ENCODE measurements at regions not wholly inside any gene's neighbourhood (a gene's known extent, or its start where the extent isn't known, plus 50 kb on each side); places are given as distances from the start of the nearest gene placed in this dataset.

GRCh38 chr13:78770601-78771000, 111.6 kb upstream of the OBI1 start:
- Histone ChIP-seq H3K9me3 (ENCODE audit: control extremely low read depth in 1 of 3, control insufficient read depth in 2 of 3, insufficient read depth in 1 of 3, low read length in 2 of 3) (no peaks in the 10 kb centered on the region), H3K27ac (ENCODE audit: low read length in 2 of 2) (no peak overlapping the region), H3K4me2 (replicated peaks; ENCODE audit: low read depth, low read length, poor library complexity, severe bottlenecking) (no peak overlapping the region), H3K4me1 (ENCODE audit: control insufficient read depth in 2 of 2, insufficient read depth in 2 of 2, low read length in 2 of 2) (no peaks in the 10 kb centered on the region), H3K4me3 (ENCODE audit: control extremely low read depth in 1 of 5, extremely low read depth in 1 of 5, insufficient read depth in 1 of 5, low read depth in 2 of 5, low read length in 4 of 5) (no peak overlapping the region), H2AFZ (ENCODE audit: insufficient read depth, low read depth, low read length, poor library complexity, severe bottlenecking) (no peak overlapping the region), H4K20me1 (ENCODE audit: control insufficient read depth, insufficient read depth, low read length, poor library complexity, severe bottlenecking) (no peaks in the 10 kb centered on the region), H3K36me3 (replicated peaks in 1 of 2; ENCODE audit: control extremely low read depth in 1 of 2, control insufficient read depth in 1 of 2, extremely low read depth in 1 of 2, insufficient read depth in 2 of 2, low read length in 1 of 2) (no peaks in the 10 kb centered on the region), H3K27me3 (replicated peaks in 1 of 4; ENCODE audit: control extremely low read depth in 1 of 4, control insufficient read depth in 3 of 4, insufficient read depth in 4 of 4, low read length in 3 of 4) (no peaks in the 10 kb centered on the region), H3K79me2 (ENCODE audit: control insufficient read depth, insufficient read depth, low read length) (no peaks in the 10 kb centered on the region), H3K9ac (ENCODE audit: low read length) (no peak overlapping the region)
- no peaks in the 10 kb centered on the region for H3K4me1 Mint-ChIP-seq
- DNase-seq: no peak
- ChIA-PET POLR2A (no interaction called here), CTCF (no interaction called here)
- H3K27ac Mint-ChIP-seq: no peak overlapping the region
- no peak overlapping the region for H3K4me3 Mint-ChIP-seq
- no peak for TF ChIP-seq EZH2 (IDR thresholded peaks at IDR 0.05; ENCODE audit: borderline replicate concordance, insufficient read depth, low read depth, low read length, poor library complexity, severe bottlenecking)
- no peak for TF ChIP-seq CTCF (IDR thresholded peaks at IDR 0.05)
- peaks cover 20% of the 10 kb centered on the region for H3K27me3 Mint-ChIP-seq
- H3K9me3 Mint-ChIP-seq (ENCODE audit: insufficient read depth): no peaks in the 10 kb centered on the region
- ATAC-seq (ENCODE audit: low read depth): no peak
- intact Hi-C loops (cut with micrococcal nuclease): no loop called here
- WGBS (ENCODE audit: insufficient coverage): 100% methylated on average over 1 of the region's 1 CpG

GRCh38 chr13:78768950-78769349, 110.0 kb upstream of the OBI1 start:
- ATAC-seq (ENCODE audit: low read depth) (no peak), DNase-seq (no peak)
- no peak overlapping the region for H3K27ac Mint-ChIP-seq
- H3K9me3 Mint-ChIP-seq (ENCODE audit: insufficient read depth): no peaks in the 10 kb centered on the region
- Histone ChIP-seq H3K27me3 (replicated peaks in 1 of 4; ENCODE audit: control extremely low read depth in 1 of 4, control insufficient read depth in 3 of 4, insufficient read depth in 4 of 4, low read length in 3 of 4) (no peaks in the 10 kb centered on the region), H4K20me1 (ENCODE audit: control insufficient read depth, insufficient read depth, low read length, poor library complexity, severe bottlenecking) (no peaks in the 10 kb centered on the region), H3K4me1 (ENCODE audit: control insufficient read depth in 2 of 2, insufficient read depth in 2 of 2, low read length in 2 of 2) (no peaks in the 10 kb centered on the region), H3K4me2 (replicated peaks; ENCODE audit: low read depth, low read length, poor library complexity, severe bottlenecking) (no peak overlapping the region), H3K9me3 (ENCODE audit: control extremely low read depth in 1 of 3, control insufficient read depth in 2 of 3, insufficient read depth in 1 of 3, low read length in 2 of 3) (no peaks in the 10 kb centered on the region), H3K36me3 (replicated peaks in 1 of 2; ENCODE audit: control extremely low read depth in 1 of 2, control insufficient read depth in 1 of 2, extremely low read depth in 1 of 2, insufficient read depth in 2 of 2, low read length in 1 of 2) (no peaks in the 10 kb centered on the region), H3K9ac (ENCODE audit: low read length) (no peak overlapping the region), H3K4me3 (ENCODE audit: control extremely low read depth in 1 of 5, extremely low read depth in 1 of 5, insufficient read depth in 1 of 5, low read depth in 2 of 5, low read length in 4 of 5) (no peak overlapping the region), H2AFZ (ENCODE audit: insufficient read depth, low read depth, low read length, poor library complexity, severe bottlenecking) (no peak overlapping the region), H3K79me2 (ENCODE audit: control insufficient read depth, insufficient read depth, low read length) (no peaks in the 10 kb centered on the region), H3K27ac (ENCODE audit: low read length in 2 of 2) (no peak overlapping the region)
- no peak for TF ChIP-seq CTCF (IDR thresholded peaks at IDR 0.05)
- no peak for TF ChIP-seq EZH2 (IDR thresholded peaks at IDR 0.05; ENCODE audit: borderline replicate concordance, insufficient read depth, low read depth, low read length, poor library complexity, severe bottlenecking)
- ChIA-PET POLR2A (no interaction called here), CTCF (no interaction called here)
- no peak overlapping the region for H3K4me3 Mint-ChIP-seq
- no CpG with 5 or more reads among the region's 1 CpG for WGBS (ENCODE audit: insufficient coverage)
- intact Hi-C loops (cut with micrococcal nuclease): no loop called here
- peaks cover 20% of the 10 kb centered on the region for H3K27me3 Mint-ChIP-seq
- no peaks in the 10 kb centered on the region for H3K4me1 Mint-ChIP-seq
